ENCODE measurements at regions not wholly inside any gene's neighbourhood (a gene's known extent, or its start where the extent isn't known, plus 50 kb on each side); places are given as distances from the start of the nearest gene placed in this dataset.

GRCh38 chr21:31406510-31406909 lies 62.4 kb upstream of the TIAM1 start:
- H3K4me3 ChIP-seq: no peak overlapping the region
- no peaks in the 10 kb centered on the region for H3K9me3 ChIP-seq
- DNase-seq (no peak), ATAC-seq (no peak)
- no peaks in the 10 kb centered on the region for H3K27me3 ChIP-seq (ENCODE audit: insufficient read depth in 3 of 3, low read length in 2 of 3)
- no peak for TF ChIP-seq CTCF (IDR thresholded peaks at IDR 0.05)
- no peaks in the 10 kb centered on the region for H3K4me1 ChIP-seq
- WGBS, 3 donors: 71 to 83% (median 79%) methylated on average over 2 of the region's 2 CpGs
- no peaks in the 10 kb centered on the region for H3K36me3 ChIP-seq (ENCODE audit: insufficient read depth in 1 of 2, low read depth in 1 of 2)
- intact Hi-C loops (cut with DNase I): no loop called here
- H3K27ac ChIP-seq: no peak overlapping the region

- H3K4me1 ChIP-seq: no peaks in the 10 kb centered on the region
- 57 to 74% (median 57%) methylated on average over 3 of the region's 3 CpGs for WGBS, 3 donors
- ATAC-seq (no peak), DNase-seq (no peak)
- TF ChIP-seq CTCF (IDR thresholded peaks at IDR 0.05): no peak
- H3K27me3 ChIP-seq (ENCODE audit: insufficient read depth in 3 of 3, low read length in 2 of 3): no peaks in the 10 kb centered on the region
- no peak overlapping the region for H3K4me3 ChIP-seq
- no peaks in the 10 kb centered on the region for H3K36me3 ChIP-seq (ENCODE audit: insufficient read depth in 1 of 2, low read depth in 1 of 2)
- intact Hi-C loops (cut with DNase I): no loop called here
- H3K27ac ChIP-seq: no peak overlapping the region
- no peaks in the 10 kb centered on the region for H3K9me3 ChIP-seq
Observed at GRCh38 chr21:31405604-31406003, 61.5 kb upstream of the TIAM1 start.

- intact Hi-C loops (cut with DNase I): no loop called here
- Histone ChIP-seq H3K9me3 (no peaks in the 10 kb centered on the region), H3K4me3 (no peak overlapping the region), H3K27ac (no peak overlapping the region), H3K36me3 (ENCODE audit: insufficient read depth in 1 of 2, low read depth in 1 of 2) (no peaks in the 10 kb centered on the region), H3K27me3 (ENCODE audit: insufficient read depth in 3 of 3, low read length in 2 of 3) (no peaks in the 10 kb centered on the region), H3K4me1 (no peaks in the 10 kb centered on the region)
- no peak for ATAC-seq
- DNase-seq: no peak
- no peak for TF ChIP-seq CTCF (IDR thresholded peaks at IDR 0.05)
- 62 to 78% (median 74%) methylated on average over 6 of the region's 6 CpGs for WGBS, 3 donors
Observed at GRCh38 chr21:31403596-31404333, 59.7 kb upstream of the TIAM1 start.

- intact Hi-C loops (cut with DNase I): no loop called here
- 92 to 98% (median 96%) methylated on average over 2 of the region's 2 CpGs for WGBS, 3 donors
- DNase-seq: no peak
- Histone ChIP-seq H3K4me1 (no peaks in the 10 kb centered on the region), H3K36me3 (ENCODE audit: insufficient read depth in 1 of 2, low read depth in 1 of 2) (no peaks in the 10 kb centered on the region), H3K27me3 (ENCODE audit: insufficient read depth in 3 of 3, low read length in 2 of 3) (no peaks in the 10 kb centered on the region), H3K27ac (no peak overlapping the region), H3K4me3 (no peak overlapping the region), H3K9me3 (no peaks in the 10 kb centered on the region)
- TF ChIP-seq CTCF (IDR thresholded peaks at IDR 0.05): no peak
- no peak for ATAC-seq
Observed at GRCh38 chr21:31399591-31399990, 55.5 kb upstream of the TIAM1 start.

GRCh38 chr21:31398574-31398973 lies 54.5 kb upstream of the TIAM1 start:
- Histone ChIP-seq H3K4me1 (no peaks in the 10 kb centered on the region), H3K27ac (no peak overlapping the region), H3K36me3 (ENCODE audit: insufficient read depth in 1 of 2, low read depth in 1 of 2) (no peaks in the 10 kb centered on the region), H3K4me3 (no peak overlapping the region), H3K9me3 (no peaks in the 10 kb centered on the region), H3K27me3 (ENCODE audit: insufficient read depth in 3 of 3, low read length in 2 of 3) (no peaks in the 10 kb centered on the region)
- no peak for DNase-seq
- no peak for ATAC-seq
- intact Hi-C loops (cut with DNase I): no loop called here
- TF ChIP-seq CTCF (IDR thresholded peaks at IDR 0.05): no peak
- 78 to 85% (median 80%) methylated on average over 5 of the region's 5 CpGs for WGBS, 3 donors
